ENCODE measurements at regions not wholly inside any gene's neighbourhood (a gene's known extent, or its start where the extent isn't known, plus 50 kb on each side); places are given as distances from the start of the nearest gene placed in this dataset.

GRCh38 chr7:24125765-24126164, 158.2 kb upstream of the NPY start:
- no peaks in the 10 kb centered on the region for H3K4me1 ChIP-seq (ENCODE audit: control insufficient read depth, extremely low read depth, insufficient read depth, low read length)
- H2AFZ ChIP-seq (ENCODE audit: low read depth, low read length) = no peak overlapping the region
- no peak overlapping the region for H3K9ac ChIP-seq (replicated peaks; ENCODE audit: extremely low read depth, insufficient read depth, low read length)
- FAIRE-seq (no peak), DNase-seq (ENCODE audit: low read depth, low spot score) (no peak)
- H3K4me2 ChIP-seq (ENCODE audit: insufficient read depth, low read length) = no peak overlapping the region
- H3K27ac ChIP-seq (ENCODE audit: insufficient read depth, low read depth, low read length) = no peak overlapping the region
- no peaks in the 10 kb centered on the region for H3K27me3 ChIP-seq (ENCODE audit: control insufficient read depth in 2 of 2, insufficient read depth in 2 of 2, low read length in 2 of 2)
- no peaks in the 10 kb centered on the region for H3K36me3 ChIP-seq (ENCODE audit: control insufficient read depth in 2 of 2, extremely low read depth in 1 of 2, insufficient read depth in 2 of 2, low read length in 2 of 2)
- no peak overlapping the region for H3K4me3 ChIP-seq (replicated peaks in 1 of 3; ENCODE audit: insufficient read depth in 1 of 3, low read depth in 1 of 3, low read length in 3 of 3)
- dilution Hi-C loops (cut with MboI; ENCODE audit: extremely low pct_ligation_motif_present, low sequenced_read_pairs) (no loop called here), intact Hi-C loops (cut with micrococcal nuclease) (no loop called here)
- no peaks in the 10 kb centered on the region for H3K9me1 ChIP-seq (replicated peaks; ENCODE audit: control insufficient read depth, extremely low read depth, insufficient read depth, low read length)
- H4K20me1 ChIP-seq (replicated peaks; ENCODE audit: control insufficient read depth, extremely low read depth, insufficient read depth, low read length) = no peaks in the 10 kb centered on the region
- CTCF ChIA-PET = no interaction called here
- no TSS peak for BruUV-seq (replicated peaks)
- no peaks in the 10 kb centered on the region for H3K9me3 ChIP-seq (replicated peaks; ENCODE audit: control insufficient read depth, insufficient read depth, low read length)
- H3K79me2 ChIP-seq (ENCODE audit: control insufficient read depth, insufficient read depth, low read length) = no peaks in the 10 kb centered on the region
- POLR2A ChIA-PET = no interaction called here
- TF ChIP-seq FOS (IDR thresholded peaks at IDR 0.05; ENCODE audit: borderline replicate concordance, insufficient read depth, low read length) = no peak
- TF ChIP-seq MAX (IDR thresholded peaks at IDR 0.05; ENCODE audit: insufficient read depth, insufficient read length) = no peak
- no peak for TF ChIP-seq CTCF (IDR thresholded peaks at IDR 0.05; ENCODE audit: extremely low read depth in 1 of 2, insufficient read depth in 1 of 2, low read depth in 1 of 2, low read length in 2 of 2)
- no peak for TF ChIP-seq EZH2 (IDR thresholded peaks at IDR 0.05; ENCODE audit: borderline replicate concordance, low read depth, low read length, severe bottlenecking)
- TF ChIP-seq POLR2AphosphoS5 (IDR thresholded peaks at IDR 0.05; ENCODE audit: insufficient read depth, low read depth, low read length) = no peak
- no peak for TF ChIP-seq POLR2A (IDR thresholded peaks at IDR 0.05; ENCODE audit: low read depth, low read length)
- no peak for TF ChIP-seq MYC (IDR thresholded peaks at IDR 0.05; ENCODE audit: low read depth, low read length)

GRCh38 chr7:24127930-24128329, 156.1 kb upstream of the NPY start:
- Histone ChIP-seq H4K20me1 (replicated peaks; ENCODE audit: control insufficient read depth, extremely low read depth, insufficient read depth, low read length) (no peaks in the 10 kb centered on the region), H3K27me3 (ENCODE audit: control insufficient read depth in 2 of 2, insufficient read depth in 2 of 2, low read length in 2 of 2) (no peaks in the 10 kb centered on the region), H3K9me3 (replicated peaks; ENCODE audit: control insufficient read depth, insufficient read depth, low read length) (no peaks in the 10 kb centered on the region), H3K36me3 (ENCODE audit: control insufficient read depth in 2 of 2, extremely low read depth in 1 of 2, insufficient read depth in 2 of 2, low read length in 2 of 2) (no peaks in the 10 kb centered on the region), H2AFZ (ENCODE audit: low read depth, low read length) (no peak overlapping the region), H3K4me1 (ENCODE audit: control insufficient read depth, extremely low read depth, insufficient read depth, low read length) (no peaks in the 10 kb centered on the region), H3K4me3 (replicated peaks in 1 of 3; ENCODE audit: insufficient read depth in 1 of 3, low read depth in 1 of 3, low read length in 3 of 3) (no peak overlapping the region), H3K9ac (replicated peaks; ENCODE audit: extremely low read depth, insufficient read depth, low read length) (no peak overlapping the region), H3K27ac (ENCODE audit: insufficient read depth, low read depth, low read length) (no peak overlapping the region), H3K4me2 (ENCODE audit: insufficient read depth, low read length) (no peak overlapping the region), H3K79me2 (ENCODE audit: control insufficient read depth, insufficient read depth, low read length) (no peaks in the 10 kb centered on the region), H3K9me1 (replicated peaks; ENCODE audit: control insufficient read depth, extremely low read depth, insufficient read depth, low read length) (no peaks in the 10 kb centered on the region)
- no TSS peak for BruUV-seq (replicated peaks)
- DNase-seq (ENCODE audit: low read depth, low spot score) (no peak), FAIRE-seq (no peak)
- dilution Hi-C loops (cut with MboI; ENCODE audit: extremely low pct_ligation_motif_present, low sequenced_read_pairs) (no loop called here), intact Hi-C loops (cut with micrococcal nuclease) (no loop called here)
- TF ChIP-seq JUN (IDR thresholded peaks at IDR 0.05; ENCODE audit: borderline replicate concordance, insufficient read depth, insufficient read length, low read depth) = no peak
- no peak for TF ChIP-seq EZH2 (IDR thresholded peaks at IDR 0.05; ENCODE audit: borderline replicate concordance, low read depth, low read length, severe bottlenecking)
- no peak for TF ChIP-seq FOS (IDR thresholded peaks at IDR 0.05; ENCODE audit: borderline replicate concordance, insufficient read depth, low read length)
- no peak for TF ChIP-seq CTCF (IDR thresholded peaks at IDR 0.05; ENCODE audit: extremely low read depth in 1 of 2, insufficient read depth in 1 of 2, low read depth in 1 of 2, low read length in 2 of 2)
- no peak for TF ChIP-seq POLR2A (IDR thresholded peaks at IDR 0.05; ENCODE audit: low read depth, low read length)
- TF ChIP-seq MAX (IDR thresholded peaks at IDR 0.05; ENCODE audit: insufficient read depth, insufficient read length) = no peak
- no peak for TF ChIP-seq POLR2AphosphoS5 (IDR thresholded peaks at IDR 0.05; ENCODE audit: insufficient read depth, low read depth, low read length)
- TF ChIP-seq MYC (IDR thresholded peaks at IDR 0.05; ENCODE audit: low read depth, low read length) = no peak
- TF ChIP-seq GATA2 (IDR thresholded peaks at IDR 0.05; ENCODE audit: insufficient read depth, insufficient read length, low read depth, low read length) = no peak
- ChIA-PET CTCF (no interaction called here), POLR2A (no interaction called here)

Measured in endothelial cell of umbilical vein (primary cell).